AG09309 (cell line): ENCODE measurements at regions not wholly inside any gene's neighbourhood (a gene's known extent, or its start where the extent isn't known, plus 50 kb on each side); places are given as distances from the start of the nearest gene placed in this dataset.
"Not testable (repeated sequence)": the region's sequence is repeated elsewhere in the genome, so short reads cannot be mapped to it uniquely, and the experiment has no call there.

Experiments
- DNase-seq: peaks from one replicate; pipeline ENCODE4 v3.0.0-alpha.2; 2010; ENCODE audit warnings: low read depth
- H3K4me3 ChIP-seq: 2 replicates; pipeline ENCODE4 v1.5.1; 2011; ENCODE audit warnings: mild to moderate bottlenecking, low read depth, low read length, moderate library complexity; ENCODE audit not compliant: control insufficient read depth
- TF ChIP-seq, protein P1 (sequence below): IDR thresholded peaks from 2 replicates; pipeline ENCODE4 v1.5.1; 2011; ENCODE audit warnings: mild to moderate bottlenecking, low read depth, low read length, inconsistent platforms; ENCODE audit not compliant: insufficient read depth, control insufficient read depth; ENCODE audit errors: missing control alignments

DNA sequence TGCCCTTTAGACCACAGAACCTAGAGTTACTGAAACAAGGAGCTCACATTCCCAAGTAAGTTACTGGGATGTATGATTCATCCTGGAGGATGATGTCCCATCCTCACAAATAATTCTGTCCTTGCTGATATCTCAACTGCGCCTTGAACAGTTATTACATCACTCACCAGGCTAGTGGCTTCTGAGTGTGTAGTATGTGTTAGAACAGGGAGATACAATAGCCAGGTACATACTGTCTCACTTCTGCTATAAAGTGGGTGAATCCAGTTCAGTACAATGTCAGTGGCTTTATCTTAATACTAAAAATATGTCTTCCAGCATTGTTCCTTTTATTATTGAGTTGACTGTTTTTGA, 483.2 kb upstream of the FRG2C start:
- TF ChIP-seq, protein P1, sequence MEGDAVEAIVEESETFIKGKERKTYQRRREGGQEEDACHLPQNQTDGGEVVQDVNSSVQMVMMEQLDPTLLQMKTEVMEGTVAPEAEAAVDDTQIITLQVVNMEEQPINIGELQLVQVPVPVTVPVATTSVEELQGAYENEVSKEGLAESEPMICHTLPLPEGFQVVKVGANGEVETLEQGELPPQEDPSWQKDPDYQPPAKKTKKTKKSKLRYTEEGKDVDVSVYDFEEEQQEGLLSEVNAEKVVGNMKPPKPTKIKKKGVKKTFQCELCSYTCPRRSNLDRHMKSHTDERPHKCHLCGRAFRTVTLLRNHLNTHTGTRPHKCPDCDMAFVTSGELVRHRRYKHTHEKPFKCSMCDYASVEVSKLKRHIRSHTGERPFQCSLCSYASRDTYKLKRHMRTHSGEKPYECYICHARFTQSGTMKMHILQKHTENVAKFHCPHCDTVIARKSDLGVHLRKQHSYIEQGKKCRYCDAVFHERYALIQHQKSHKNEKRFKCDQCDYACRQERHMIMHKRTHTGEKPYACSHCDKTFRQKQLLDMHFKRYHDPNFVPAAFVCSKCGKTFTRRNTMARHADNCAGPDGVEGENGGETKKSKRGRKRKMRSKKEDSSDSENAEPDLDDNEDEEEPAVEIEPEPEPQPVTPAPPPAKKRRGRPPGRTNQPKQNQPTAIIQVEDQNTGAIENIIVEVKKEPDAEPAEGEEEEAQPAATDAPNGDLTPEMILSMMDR, result no peak
- no peak for DNase-seq
- no peak overlapping the region for H3K4me3 ChIP-seq

DNA sequence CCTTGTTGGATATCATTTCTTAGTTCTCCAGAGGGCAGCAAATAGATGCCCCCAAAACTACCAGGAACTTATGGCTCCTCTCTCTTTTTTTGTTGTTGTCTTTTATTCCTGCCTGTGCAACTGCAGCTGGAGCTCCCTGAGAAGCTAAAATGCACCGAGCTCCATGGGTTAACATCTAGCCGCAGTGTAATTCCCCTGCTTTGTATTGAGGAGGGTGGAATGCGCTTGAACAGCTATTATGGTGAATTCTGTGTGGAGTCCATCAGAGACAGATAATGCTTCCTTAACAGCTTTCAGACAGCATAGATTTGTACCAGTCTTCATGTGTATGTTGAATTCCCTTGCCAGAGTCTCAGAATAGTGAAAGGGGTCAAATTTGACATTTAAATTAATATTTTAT, 475.2 kb upstream of the FRG2C start:
- no peak overlapping the region for H3K4me3 ChIP-seq
- DNase-seq, result no peak
- TF ChIP-seq, protein P1, result no peak

DNA sequence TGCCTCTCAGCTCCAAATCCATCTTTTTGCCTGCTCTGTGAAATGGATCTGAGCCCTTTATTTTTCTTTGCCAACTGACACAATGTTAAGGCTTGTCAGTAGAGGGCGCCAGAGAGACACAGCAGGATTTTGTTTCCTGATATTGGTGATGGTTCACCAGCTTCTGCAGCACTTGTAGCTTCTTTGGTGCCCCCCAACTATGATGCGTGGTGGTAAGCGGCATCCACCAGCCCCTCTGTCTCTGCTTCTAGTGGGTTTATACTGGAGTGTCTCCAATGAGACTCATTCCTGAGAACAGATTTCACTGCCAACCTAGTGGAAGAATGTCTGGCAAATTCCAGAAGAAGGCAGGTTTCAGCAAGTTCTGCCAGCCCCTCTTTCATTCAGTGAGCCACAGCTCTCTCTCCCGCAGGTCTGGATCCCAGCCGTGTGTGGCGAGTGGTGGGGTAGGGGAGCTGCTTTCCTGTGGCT, 471.9 kb upstream of the FRG2C start:
- peak; percentile 2 for DNase-seq
- no peak overlapping the region for H3K4me3 ChIP-seq
- TF ChIP-seq, protein P1, result peak; percentile 87

DNA sequence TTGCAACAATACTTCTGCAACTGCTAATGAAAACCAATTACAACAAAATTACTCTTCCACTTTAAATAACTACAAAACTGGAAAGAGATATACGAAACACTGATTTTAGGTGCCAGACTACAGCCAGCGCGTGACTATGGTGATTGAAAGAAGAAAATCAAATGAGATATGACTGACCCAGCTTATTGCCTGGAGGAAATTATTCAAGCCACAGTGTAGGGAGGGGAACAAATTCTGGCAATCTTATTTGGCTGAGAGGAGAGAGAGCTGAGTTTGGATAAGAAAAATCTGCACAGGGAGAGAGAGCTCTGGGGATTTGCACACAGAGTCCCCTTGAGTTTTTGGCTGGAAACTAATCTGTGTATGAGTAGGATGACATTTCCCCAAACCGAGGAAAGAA, 470.3 kb upstream of the FRG2C start:
- no peak overlapping the region for H3K4me3 ChIP-seq
- TF ChIP-seq, protein P1, result no peak
- DNase-seq, result no peak

DNA sequence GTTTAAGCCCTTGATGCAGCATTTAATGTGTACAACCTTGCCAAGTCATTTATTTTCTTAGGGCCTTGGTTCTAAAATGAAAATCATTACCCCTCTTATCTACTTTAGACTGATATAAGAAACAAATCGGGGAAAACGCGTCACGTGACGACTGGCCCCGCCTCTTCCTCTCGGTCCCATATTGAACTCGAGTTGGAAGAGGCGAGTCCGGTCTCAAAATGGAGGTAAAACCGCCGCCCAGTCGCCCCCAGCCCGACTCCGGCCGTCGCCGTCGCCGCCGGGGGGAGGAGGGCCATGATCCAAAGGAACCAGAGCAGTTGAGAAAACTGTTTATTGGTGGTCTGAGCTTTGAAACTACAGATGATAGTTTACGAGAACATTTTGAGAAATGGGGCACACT, 449.8 kb upstream of the FRG2C start:
- DNase-seq, H3K4me3 ChIP-seq: not testable (repeated sequence)

DNA sequence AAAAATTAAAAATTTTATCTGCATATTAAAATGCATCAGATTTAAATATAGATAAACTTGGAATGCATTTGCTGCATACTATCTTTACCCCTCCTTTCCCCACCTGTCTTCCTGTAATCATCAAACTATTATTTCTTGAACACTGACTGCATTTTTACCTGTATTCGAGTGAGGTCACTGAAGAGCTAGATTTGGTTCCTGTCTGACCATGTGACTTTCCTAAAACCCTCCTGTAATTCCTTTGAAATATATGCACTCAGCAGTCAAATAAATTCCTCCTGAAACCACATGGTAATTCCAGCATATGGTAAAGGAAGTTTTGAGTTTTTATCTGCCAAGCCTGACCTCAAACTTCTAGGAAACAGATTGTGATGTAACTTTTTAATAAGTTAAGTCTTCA, 445.6 kb upstream of the FRG2C start:
- DNase-seq, result no peak
- H3K4me3 ChIP-seq, result no peak overlapping the region

DNA sequence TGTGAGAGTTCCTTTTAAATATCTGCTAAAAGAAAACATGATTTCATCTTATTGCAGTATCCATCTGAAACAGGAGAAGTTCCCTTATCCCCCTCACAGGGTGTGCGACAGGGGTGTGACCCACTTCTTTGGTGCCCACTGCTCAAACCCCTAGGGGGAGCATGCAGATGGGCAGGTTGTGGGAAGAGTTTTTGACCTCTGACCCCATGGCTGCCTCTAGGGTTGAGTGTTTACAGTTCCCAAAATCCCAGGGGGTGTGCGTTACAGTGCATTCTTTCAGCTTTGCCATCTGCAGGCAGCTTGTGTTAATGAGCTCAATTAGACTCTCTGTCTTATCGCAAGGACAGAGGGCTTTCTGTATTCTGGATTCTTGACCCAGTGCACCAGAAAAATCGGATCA, 443.2 kb upstream of the FRG2C start:
- no peak for DNase-seq
- TF ChIP-seq, protein P1, result no peak
- no peak overlapping the region for H3K4me3 ChIP-seq

More for the DNA sequence above, 445.6 kb upstream of the FRG2C start:
- TF ChIP-seq, protein P1, result no peak
